Activated T-helper 1 cell treated with Interleukin-2 at 50 U/mL for 16 hours (primary cell): ENCODE measurements at regions not wholly inside any gene's neighbourhood (a gene's known extent, or its start where the extent isn't known, plus 50 kb on each side); places are given as distances from the start of the nearest gene placed in this dataset.

Experiments used
- DNase-seq: peaks from one replicate; pipeline ENCODE4 v3.0.0-alpha.2; 2020; ENCODE audit warnings: low read depth

DNA sequence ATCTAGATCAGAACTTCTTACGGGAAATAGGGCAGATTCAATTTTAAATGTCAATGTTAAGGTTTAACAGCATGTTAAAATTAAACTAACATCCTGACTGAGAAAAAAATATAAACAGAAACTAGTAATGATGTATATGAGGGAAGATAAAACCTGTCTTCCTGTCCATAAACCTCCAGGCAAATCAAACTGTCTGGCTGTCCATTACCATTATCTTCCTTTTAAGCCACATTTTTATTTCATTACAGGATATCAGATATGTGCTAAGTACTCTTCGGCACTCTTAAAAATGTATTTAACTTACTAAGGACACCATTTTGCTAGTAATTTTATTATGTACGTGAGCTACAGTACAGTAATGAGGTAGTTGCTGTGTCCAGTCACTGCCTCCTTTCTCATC is 1461.7 kb upstream of the ALCAM start:
- DNase-seq: no peak

DNA sequence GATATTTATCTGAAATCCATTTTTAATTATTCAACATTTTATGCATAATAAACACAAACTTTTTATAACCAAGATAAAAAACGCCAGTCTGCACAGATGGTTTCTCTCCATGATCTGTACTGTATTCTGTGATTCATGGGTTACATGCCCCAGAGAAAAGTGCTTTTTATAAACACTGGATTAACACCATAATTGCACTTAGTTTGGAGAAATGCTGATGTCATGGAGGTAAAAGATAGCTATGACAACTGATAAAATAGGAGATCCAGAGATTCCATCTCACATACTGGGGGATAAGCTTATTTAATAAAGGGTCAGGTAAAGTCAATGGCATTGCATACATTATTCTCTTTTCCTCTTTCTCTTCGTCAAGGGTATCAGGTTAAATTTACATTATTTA is 1460.4 kb upstream of the ALCAM start:
- no peak for DNase-seq

DNA sequence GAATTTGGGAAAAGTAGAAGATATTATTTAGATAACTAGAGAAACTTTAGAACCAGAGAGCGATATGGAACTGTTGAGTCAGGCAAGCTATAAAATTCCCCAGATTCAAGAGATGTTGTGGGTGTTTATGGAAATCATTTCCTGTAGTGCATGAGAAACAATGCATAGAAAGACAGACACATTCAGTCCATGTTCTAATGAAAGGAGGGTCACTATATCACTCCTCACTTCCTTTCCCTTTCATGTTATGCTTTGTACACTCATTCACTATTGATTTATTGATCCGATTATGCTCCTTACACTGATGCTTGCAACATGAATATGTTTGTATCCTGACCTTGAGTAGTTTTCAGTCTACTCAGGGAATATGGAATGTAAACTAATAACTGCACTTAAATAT is 1459.9 kb upstream of the ALCAM start:
- no peak for DNase-seq

DNA sequence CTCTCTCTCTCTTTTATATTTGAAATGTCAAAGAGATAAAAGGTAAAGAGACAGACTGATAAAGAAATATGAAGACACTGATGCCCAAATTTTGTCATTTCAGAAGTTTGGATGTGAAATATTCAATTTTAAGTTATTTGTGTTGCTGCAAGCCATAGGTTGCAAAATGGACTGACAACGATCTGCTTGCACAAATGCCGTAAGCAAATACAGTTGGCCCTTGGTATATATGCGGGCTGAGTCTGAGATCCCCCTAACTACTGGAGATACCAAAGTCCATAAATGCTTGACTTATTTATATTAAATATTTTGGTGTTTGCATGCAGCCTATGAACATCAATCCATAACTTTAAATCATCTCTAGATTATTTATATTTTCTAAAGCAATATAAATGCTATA is 1459.1 kb upstream of the ALCAM start:
- DNase-seq: no peak

DNA sequence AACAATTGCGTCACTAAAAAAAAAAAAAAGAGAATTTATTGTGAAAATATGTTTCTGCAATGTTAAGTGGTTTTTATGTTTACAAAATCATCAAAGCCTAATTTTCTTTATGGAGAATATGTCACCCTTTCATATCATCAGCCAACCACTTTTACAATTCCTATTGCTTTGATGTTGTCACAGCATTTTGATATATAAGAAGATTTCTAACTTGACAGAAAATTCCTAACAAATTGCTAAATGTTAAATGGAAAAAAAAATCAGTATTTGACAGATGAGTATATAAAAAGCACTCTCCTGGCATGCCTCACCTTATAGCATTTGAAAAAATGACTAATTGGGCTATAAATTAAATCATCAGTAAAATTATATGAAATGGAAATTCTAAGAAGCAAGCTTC is 1457.3 kb upstream of the ALCAM start:
- no peak for DNase-seq

DNA sequence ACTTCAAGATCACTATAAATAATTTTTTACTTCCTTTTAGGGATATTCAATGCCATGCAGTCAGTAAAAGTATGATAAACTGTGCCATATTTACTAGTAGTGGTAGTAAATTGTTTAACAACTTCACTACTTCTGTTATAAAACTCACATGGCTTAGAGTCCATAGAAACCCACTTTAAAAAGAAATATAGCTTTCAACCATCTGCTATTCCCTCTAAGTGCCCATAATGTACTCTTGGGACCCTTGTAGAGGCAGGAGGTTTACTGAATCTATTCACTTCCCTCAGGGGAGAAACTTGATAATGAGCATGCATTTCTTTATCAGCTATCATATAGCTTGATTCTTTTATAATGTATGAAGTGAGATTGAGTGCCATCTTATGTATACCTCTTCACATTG is 1448.4 kb upstream of the ALCAM start:
- DNase-seq: no peak

DNA sequence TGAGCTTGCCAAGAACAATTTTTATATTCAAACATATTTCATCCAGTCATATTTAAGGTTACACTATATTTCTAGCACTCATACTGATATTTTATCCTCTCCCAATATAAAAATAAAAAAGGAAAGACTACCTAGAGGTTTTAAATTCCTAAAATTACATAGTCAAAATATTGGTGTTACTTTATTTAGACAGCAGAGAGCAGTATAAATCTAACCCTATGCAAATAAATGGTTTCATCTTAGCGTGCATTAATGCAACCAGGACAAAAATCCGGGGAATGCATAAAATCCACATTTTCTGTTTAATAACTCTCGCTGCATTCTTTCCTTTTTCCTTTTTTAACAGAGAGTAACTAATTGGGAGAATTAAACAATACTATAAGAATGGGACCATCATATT is 1447.4 kb upstream of the ALCAM start:
- no peak for DNase-seq

DNA sequence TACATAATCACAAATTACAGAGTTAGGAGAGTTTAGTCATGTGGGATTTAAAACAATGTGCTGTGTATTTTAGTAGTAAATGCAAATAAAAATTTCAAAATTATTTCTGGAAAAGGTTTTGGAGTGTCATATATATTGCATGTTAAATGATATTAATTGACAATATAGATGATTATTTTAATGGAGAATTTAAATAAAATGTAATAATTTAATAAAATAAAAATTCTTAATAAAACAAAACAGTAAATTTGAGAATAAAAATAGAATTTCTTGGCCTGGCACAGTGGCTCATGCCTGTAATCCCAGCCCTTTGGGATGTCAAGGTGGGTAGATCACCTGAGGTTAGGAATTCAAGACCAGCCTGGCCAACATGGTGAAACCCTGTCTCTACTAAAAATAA is 1442.8 kb upstream of the ALCAM start:
- DNase-seq: no peak

DNA sequence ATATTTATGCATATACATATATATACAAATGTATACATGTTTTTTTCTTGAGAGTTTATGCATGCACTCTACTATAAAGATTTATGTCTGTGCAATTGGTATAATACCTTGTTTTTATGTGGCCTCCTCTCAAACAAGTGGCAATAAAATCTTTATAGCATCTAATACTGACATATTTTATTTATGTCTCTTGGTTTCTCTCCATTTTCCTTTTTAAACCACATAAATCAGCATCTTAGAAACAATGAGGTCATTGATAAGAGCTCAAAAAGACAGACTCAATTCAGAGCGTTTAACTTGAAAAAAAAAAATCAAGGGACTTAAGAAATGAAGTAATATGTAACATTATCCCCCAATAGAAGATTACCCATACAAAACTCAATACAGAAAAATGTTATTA is 1442.2 kb upstream of the ALCAM start:
- no peak for DNase-seq

DNA sequence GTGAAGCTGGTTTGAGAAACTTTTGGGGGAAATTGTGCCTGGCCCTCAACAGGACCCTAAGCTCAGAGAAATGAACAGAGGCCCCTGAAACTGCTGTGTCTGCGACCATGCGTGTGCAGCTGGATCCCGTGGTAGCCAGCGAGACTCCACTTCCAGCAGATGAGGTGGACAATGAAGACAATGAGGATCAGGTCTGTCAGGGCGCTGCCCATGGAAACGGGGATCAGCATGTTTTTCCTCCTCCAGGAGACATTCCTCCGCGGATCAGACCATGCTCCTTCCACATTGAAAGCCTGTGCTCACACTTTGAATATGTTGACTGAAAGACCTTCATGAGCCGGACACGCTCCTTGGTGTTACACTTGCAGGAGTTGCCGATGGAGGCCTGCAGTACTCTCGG is 1439.8 kb upstream of the ALCAM start:
- no peak for DNase-seq

DNA sequence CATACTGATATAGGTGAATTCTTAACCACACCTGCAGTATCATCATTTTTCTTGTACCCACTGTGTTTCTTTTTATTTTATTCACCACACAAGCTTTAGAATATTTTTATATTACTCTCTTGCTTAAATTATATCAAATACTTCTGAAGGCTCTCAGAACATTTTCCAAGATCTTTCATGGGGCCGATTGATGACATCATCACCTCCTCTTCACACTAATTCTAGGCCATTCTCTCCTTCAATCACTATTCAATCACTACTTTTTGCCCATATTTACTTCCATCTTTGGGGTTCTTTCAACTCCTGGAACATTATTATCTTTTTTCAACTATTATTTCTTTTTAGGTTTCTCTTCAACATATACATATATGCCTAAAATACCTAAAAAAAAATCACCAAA is 1438.8 kb upstream of the ALCAM start:
- no peak for DNase-seq

DNA sequence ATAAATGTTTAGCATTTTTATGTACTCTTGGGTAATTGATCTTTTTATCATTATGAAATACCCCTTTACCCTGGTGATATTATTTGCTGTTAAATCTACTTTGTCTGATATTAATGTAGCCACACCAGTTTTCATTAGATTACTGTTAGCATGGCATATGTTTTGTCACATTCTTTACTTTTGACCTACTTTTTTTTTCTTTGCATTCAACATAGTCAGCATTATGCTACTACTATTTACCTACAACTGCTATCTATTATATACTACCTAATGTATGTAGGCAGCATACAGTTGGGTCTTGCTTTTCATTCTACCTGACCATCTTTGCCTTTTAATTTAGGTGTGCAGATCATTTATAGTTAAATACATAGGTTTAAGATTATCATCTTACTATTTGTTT is 1429.6 kb upstream of the ALCAM start:
- no peak for DNase-seq

DNA sequence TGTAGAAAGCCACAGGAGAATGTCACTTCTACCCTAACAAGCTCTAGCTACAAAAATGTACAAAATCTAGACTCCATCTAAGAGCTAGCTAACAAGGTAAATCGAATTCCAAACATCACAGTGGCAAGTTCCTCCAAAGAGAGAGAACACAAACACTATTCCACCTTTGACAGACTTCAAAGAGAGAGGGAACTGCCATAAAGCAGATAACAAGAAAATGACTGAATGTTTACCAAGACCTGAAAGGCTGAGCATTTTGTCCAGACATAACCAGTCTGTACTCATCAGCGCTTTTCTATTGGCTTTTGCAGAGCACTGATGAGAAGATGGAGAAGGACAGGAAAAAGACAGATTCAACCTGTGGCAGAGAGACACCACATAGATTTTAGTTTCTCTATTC is 1419.6 kb upstream of the ALCAM start:
- DNase-seq: no peak

DNA sequence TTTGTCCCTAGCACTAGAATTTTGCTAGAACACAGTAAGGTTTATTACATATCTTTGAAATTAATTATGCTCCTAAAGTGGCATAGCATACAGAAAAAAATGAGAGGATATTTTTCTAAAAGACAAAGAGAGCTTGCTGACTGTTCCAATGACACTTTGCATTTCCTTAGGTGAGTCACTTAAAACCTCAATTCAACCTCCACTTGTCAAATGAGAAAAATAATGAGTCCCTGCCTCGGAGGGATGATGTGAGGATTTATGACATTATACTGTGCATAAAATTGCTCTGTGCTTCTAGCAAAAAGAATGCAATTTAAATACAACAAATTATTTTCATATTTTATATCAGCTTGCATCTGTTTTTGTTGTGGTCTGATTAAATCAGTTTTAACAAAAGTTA is 1417.0 kb upstream of the ALCAM start:
- no peak for DNase-seq

DNA sequence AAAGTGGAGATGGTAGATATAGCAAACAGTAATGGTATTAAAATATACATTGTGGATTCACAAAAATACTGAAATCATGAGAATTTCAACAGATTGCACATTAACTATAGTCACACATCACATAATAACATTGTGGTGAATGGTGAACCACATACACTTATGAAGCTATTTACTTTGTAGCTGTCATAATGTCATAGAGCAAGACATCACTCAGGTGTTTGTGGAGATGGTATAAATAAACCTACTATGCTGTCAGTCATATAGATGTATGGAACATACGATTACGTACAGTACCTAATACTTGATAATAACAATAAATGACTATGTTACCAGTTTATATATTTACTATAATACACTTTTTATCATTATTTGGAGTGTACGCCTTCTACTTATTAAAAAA is 1416.0 kb upstream of the ALCAM start:
- no peak for DNase-seq

DNA sequence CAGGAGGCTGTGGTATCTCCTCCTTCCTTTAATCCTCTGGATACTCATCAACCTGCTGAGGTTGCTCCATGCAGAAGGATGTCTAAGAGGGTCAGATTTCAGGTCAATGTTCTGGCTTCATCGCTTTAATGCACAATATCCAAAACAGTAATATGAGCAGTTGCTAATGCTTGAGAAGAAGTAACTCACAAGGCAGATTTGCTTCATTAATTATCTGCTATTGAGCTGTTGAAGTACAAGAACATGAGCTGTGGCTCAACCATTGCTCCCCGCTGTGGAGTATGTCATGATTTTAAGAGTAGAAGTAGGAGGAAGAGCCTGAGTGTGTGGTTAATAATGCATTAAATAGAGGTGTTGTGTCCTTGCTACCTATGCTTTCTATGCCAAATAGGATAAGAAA is 1412.9 kb upstream of the ALCAM start:
- no peak for DNase-seq

DNA sequence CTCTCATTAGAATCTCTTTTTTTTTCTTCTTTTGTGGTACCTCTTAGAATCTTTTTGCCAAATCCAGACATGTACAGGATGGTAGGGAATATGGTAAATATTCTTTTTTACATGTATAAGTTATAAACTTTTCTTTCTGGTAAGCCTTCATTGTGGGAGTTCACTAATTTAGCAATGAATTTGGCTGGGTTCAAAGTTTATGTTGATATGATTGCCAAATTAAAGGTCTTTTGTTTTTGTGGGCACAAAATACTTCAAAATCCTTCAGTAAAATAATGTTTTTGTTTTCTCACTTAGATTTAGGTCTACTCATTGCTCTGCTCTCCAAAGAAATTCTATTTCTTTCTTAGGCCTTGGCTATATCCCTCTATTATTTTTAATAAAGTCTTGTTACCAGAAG is 1405.9 kb upstream of the ALCAM start:
- no peak for DNase-seq

DNA sequence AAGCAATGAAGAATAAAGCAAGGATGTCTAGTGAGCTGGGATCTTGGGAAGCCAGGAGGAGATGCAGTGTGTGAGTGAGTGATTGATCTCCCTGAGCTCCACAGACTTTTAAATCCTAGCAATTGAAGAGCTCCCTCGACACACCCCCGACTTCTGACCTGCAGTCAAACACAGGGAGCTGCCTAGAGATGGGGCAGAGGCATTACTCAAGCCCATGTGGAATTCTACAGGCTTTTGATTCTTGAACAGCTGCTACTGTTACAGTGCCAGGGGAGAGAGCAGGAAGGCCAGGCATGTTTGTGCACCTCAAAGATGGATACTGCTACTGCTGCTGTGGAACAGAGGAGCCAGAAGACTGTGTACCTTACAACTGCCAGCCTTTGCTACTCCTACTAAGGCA is 1403.1 kb upstream of the ALCAM start:
- DNase-seq: no peak

DNA sequence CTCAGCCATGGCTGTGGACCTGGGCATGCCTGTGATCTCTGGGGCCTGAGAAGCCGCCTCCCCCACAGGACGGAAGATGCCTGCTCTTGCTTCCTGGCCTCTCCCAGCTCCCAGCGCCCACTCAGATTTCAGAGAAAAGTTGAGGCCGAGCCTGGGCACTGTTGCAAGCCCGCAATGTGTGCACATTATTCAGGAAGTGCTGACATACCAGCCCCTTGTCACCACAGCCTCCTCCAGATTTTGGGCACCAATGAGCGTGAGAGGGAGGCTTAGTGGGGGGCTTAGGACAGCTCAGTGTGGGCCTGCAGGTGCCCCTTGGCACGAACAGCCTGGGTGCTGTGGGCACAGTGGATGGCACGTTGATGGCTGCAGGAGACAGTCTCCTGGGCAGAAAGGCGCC is 1400.9 kb upstream of the ALCAM start:
- DNase-seq: no peak

DNA sequence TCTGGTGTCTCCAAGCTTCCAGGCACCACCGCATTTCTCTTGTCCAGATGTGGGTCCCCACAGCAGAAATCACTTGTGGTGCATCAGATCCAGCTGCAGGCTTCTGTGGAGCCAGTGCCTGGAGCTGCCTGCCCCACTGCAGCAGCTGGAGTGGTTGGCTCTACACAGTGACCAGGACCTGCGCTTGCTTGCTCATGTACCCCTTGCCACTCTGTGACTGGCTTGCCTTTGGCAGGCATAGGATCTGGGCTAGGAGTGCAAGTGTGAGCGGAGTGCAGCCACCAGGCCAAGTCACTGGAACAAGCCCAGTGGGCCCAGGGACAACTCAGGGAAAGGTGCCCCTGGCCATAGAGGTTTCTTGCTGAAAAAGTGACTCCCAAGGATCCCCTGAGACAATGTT is 1400.0 kb upstream of the ALCAM start:
- no peak for DNase-seq

DNA sequence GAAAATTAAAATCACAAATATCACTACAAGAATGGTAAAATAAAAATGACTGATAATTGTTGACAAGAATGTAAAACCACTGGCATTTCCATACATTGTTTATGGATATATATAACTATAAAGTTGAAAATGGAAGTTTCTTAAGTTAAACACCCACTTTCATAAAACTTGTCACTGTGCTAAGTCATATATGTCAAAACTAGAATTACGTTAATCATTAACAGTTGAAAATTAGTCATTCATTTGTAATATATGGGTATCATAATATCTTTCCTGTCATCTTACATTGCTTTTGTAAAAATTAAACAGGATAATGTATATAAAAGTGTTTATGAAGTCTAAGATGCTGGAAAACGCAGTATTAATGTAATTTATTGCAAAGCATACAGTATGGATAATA is 1398.6 kb upstream of the ALCAM start:
- DNase-seq: no peak

DNA sequence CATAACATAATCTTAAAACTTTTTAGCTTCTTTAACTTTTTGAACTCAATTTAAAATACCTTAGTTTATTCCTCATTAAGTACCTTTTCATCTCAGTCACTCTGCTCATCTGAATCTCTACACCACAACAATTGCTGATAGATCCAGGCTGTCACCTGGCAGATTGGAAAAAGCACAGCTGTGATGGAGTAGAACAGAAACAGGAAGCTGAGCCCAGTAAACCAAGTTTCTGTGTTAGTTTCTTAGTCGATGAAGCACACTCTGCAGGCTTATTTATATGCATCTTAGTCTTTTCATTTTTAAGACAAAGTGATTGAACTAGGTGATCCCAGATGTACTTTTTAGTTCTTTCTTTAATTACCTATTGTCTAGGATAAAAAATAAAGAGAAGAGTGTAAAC is 1398.0 kb upstream of the ALCAM start:
- no peak for DNase-seq

DNA sequence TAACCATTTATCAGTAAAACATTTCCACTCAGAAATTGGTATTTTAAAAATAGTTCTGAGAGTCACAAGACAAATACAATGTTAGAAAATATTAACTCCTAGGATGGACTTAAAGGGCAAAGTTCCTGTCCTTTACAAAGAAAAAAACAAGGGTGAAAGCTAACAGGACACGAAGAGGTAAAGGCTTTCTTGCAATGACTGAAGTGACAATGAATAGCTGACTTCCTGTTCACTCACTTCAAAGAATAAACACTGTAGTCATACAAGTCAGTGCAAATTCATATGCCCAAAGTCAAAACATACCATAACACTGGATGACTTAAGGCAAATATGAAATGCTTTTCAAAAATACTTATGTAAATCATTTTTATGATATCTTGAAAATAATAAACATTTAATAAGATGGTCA is 1389.8 kb upstream of the ALCAM start:
- DNase-seq: no peak

DNA sequence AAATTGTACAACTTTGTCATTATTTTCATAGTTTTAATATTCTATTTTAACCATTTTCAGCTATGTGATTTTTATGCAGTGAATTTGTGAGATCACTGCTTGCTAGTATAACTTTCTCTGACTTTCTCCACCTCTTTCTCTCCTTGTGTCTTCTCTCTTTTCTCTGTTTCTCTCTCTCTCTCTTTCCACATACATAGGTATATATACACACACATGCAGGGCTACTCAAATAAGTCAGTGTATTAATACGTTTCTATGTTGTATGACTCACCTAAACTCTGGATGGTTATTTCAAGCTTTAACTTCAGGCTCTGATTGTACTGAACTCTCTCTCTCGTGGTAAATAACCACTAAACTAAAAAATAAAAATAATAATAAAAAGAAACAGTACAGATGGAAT is 1389.3 kb upstream of the ALCAM start:
- DNase-seq: no peak

DNA sequence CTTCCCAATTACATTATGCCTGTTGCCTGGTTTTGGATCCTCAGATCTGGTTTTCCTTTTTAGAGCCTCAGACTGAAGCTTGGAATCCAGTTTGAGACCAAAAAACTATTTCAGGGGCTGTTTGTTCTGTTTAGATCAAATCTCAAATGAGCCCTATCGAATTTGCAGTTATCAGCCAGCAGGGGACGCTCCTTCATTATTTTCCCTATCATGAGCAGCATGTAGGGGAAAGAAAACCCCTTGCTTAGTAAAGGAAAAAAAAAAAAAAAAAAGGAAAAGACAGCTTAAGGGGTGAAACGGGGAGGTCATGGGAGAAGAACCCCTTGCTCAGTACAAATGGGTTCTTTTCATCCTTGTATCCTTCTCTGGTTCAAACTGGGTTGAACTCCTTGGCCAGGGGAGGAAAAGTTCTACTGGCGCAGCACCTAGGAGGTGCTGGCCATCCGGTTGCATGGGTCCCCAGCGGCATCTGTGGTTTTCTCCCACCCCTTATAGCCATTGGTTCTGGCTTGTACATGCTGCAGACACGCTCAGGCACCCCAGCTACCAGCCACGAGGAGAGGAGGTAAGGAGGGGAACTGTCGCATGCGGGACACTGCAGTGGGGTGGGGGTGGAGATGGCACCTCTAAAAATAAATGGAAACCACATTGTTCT is 1375.1 kb upstream of the ALCAM start:
- DNase-seq: no peak
